ENCODE measurements at regions not wholly inside any gene's neighbourhood (a gene's known extent, or its start where the extent isn't known, plus 50 kb on each side); places are given as distances from the start of the nearest gene placed in this dataset.
"Not testable (repeated sequence)": the region's sequence is repeated elsewhere in the genome, so short reads cannot be mapped to it uniquely, and the experiment has no call there.

DNA sequence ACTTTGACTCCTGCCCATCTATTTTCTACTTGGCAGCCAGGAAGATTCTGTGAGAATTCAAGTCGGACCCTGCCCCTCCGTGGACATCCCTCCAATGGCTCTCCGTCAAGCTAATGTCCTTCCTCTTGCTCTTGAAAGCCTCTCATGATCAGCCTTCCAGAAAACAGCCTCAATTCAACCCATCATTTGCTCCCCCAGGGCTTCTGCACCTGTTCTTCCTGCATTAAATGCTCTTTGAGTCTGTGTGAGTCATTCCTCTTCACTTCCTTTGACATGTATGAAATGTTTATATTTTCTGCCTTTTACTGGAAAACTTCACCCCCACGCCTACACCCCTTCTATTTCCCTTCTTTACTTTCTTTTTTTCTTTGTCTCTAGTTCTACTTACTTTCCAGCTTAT is 734.1 kb upstream of the ZP4 start:
- no peak for DNase-seq

DNA sequence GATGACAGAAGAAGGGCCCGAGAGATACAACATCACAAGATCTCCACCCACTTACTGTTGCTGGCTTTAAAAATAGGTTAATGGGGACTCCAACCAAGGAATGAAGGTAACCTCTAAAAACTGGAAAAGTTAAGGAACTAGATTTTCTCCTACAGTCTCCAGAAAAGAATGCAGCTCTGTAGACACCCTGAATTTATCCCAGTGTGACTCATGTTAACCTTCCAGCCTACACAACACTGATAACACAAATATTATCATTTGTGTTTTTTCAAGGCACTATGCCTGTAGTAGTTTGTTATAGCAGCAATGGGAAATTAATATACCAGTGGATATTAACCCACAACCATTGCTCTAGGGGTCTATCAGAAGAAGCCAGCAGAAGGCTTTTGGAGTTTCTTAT is 730.7 kb upstream of the ZP4 start:
- DNase-seq = no peak

GRCh38 chr1:238619652-238620051 is 728.9 kb upstream of the ZP4 start:
- no peak for DNase-seq

DNA sequence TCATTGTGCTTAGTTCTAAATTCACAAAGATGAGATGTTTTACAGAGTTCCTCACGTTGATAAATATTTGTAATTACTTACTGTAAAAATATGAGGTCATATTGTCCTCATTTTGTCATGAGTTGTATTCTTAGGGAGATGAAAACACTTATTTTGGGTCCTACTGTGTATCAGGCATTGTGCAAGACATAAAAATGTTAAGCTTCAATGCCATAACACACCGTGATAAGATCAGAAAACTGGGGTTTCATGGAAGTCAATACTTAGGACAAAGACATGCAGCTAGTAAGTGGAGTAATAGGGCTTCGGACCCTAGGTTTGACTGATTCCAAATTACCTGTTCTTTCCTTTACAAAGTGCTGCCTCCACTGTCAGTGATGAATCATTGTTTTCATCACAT is 720.7 kb upstream of the ZP4 start:
- no peak for DNase-seq

DNA sequence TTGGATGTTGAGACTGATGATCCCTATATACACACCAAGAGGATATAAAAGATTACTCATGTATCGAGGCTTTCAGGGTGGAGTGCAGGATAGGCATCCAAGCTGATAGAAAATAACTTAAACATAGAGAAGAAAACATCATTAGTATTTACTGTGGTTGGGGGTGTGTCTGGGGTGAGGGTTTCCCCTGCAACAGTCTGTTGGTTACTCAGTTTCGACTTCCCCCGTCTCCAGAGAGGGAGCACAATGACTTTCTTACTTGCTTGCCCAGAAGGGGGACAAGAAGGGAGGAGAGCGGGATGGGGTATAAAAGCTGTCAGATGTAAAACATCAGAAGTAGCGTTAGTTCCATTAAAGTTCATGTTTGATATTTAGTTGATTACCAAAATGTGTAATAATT is 717.4 kb upstream of the ZP4 start:
- no peak for DNase-seq

DNA sequence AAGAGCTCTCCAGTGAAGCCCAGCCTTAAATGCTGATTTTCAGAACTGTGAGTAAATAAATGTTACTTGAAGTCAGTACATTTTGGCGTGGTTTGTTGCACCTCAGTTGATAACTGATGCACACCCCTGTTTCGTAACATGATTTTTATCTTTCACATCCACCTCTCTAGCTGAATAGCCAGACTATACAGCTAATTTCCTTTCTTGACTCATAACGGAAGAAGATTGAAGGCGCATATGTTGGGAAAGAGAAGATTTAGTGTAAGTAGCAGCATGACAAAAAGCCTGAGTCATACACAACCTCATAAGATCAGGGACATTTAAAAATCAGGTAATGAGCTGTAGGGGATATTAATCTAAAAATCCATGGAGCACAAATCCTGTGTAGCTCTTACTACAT is 716.2 kb upstream of the ZP4 start:
- peak; percentile 6 for DNase-seq

GRCh38 chr1:238606457-238606856 is 715.7 kb upstream of the ZP4 start:
- DNase-seq = no peak

- DNase-seq = no peak
Observed at GRCh38 chr1:238604357-238604756, 713.6 kb upstream of the ZP4 start.

DNA sequence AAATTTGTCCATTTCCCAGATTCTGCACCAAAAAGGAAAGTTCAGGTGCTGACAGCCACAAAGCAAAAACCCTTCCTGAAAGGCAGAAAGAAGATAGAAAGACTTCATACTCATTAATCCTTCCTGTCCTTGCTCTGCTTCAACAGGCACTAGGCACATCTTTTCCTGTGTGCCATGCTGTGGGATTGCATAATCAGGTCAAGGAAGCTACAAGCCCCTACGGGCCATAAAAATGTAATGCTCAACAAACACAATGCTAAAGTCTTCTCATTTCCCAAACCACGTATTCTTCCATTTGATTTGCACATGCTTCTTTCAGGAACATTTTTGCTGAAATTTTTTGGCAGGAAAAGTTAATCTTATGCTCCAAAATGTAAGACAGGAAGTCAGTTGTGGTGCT is 710.9 kb upstream of the ZP4 start:
- DNase-seq = not testable (repeated sequence)

GRCh38 chr1:238596703-238597102 is 706.0 kb upstream of the ZP4 start:
- DNase-seq = no peak

DNA sequence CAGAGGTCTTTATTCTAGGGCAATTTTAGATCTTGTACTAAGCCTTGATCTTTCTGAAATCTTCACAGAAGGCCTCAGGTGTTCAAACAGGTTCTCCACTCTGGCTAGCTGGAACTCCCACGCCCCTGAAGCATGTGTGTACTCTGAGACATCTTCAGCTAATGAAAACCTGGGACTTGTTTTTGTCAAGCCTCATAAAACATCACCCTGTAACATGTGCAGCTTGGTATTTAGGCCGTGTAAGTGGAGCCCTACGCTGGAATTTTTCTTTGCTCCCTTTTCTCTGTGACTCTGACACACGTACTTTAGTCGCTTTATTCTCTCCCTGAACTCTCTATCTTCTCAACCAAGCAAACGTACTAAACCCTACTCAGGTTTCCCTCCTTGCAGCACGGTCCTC is 701.9 kb upstream of the ZP4 start:
- no peak for DNase-seq

GRCh38 chr1:238589843-238590435 is 699.2 kb upstream of the ZP4 start:
- no peak for DNase-seq

- DNase-seq = no peak
Observed at GRCh38 chr1:238582816-238583215, 692.1 kb upstream of the ZP4 start.

DNA sequence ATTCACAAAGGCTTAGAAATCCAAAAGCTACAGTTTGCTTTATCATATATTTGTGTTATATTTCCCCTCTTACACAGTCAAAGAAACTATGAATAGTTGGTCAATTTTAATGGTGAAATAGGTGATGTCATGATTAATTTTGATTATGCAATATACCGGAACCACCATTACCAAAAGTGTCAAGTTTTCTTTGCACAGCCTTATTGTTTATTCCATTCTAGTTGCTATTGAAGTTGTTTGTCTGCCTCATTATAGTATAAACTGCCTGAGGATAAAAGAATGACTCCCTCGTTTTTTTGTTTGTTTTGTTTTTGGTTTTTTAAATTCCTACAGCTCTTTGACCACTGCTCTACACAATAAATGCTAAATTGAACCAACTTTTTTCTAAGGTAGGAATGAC is 690.6 kb upstream of the ZP4 start:
- DNase-seq = no peak

GRCh38 chr1:238568735-238569134 is 678.0 kb upstream of the ZP4 start:
- DNase-seq = no peak

DNA sequence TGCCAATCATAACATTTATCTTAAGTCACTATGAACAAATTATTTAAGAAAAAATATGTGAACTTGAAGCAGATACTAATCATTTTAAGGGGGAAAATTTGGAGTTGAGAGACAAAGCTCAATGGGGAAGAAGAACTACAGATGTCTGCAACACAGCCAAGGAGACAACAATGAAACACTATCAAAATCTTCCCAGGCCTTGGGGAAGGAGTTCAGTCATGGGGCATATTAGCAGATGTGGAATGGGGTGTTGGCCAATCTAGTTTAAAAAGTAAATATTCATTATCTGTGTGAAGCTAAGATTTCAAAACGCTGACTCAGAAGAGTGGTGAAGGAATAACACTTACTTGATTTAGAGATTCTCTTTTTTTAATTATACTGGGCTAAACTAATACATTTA is 671.6 kb upstream of the ZP4 start:
- DNase-seq = no peak

GRCh38 chr1:238558746-238559145 is 668.0 kb upstream of the ZP4 start:
- no peak for DNase-seq

GRCh38 chr1:238558156-238558555 is 667.4 kb upstream of the ZP4 start:
- DNase-seq = no peak

DNA sequence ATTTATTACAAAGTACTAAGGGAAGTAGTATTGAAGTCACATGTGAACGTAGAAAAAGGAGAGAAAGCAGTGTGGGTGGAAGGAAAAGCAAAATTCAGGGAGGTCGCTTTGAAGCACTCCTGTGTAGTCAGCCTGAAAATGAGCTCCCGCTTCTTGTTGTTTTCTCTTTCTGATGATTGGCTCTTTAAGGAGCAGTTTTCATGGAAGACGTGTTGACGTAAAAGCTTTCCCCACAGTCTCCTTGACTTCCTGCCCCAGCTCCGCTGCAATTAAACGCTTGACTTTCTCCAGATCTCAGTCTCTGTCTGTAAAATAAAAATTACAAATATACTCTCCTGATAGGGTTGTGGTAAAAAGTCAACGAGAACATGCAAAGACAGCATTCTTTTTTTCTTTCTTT is 661.5 kb upstream of the ZP4 start:
- no peak for DNase-seq

- no peak for DNase-seq
Observed at GRCh38 chr1:238549137-238549536, 658.4 kb upstream of the ZP4 start.

DNA sequence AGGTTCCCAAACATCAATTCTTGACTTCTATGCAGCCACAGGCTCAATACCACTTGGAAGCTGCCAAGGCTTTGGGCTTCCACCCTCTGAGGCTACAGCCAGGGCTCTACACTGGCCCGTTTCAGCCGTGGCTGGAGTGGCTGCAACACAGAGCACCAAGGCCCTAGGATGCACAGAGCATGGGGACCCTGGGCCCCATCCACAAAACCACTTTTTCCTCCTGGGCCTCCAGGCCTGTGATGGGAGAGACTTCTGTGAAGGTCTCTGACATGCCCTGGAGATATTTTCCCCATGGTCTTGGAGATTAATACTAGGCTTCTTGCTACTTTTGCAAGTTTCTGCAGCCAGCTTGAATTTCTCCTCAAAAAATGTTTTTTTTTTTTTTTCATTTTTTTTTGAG is 655.4 kb upstream of the ZP4 start:
- DNase-seq = no peak

DNA sequence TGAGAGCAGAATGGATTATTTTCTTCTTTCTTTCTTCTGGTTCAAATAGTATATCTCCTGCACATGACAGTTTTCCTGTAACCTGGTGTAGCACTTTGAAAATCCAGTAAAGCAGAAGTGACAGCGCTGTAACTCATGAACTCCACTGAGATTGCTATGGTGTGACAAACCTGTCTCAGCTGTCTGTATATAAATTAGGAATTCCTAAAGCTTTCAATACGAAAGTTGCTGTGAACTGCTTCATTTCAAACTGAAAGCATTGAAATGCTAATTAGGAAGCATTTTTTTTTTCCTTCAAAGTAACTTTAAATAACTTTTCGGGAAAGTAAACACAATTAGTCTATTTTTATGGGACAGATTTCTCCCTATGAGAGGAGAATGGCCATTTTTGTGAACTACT is 646.9 kb upstream of the ZP4 start:
- no peak for DNase-seq

DNA sequence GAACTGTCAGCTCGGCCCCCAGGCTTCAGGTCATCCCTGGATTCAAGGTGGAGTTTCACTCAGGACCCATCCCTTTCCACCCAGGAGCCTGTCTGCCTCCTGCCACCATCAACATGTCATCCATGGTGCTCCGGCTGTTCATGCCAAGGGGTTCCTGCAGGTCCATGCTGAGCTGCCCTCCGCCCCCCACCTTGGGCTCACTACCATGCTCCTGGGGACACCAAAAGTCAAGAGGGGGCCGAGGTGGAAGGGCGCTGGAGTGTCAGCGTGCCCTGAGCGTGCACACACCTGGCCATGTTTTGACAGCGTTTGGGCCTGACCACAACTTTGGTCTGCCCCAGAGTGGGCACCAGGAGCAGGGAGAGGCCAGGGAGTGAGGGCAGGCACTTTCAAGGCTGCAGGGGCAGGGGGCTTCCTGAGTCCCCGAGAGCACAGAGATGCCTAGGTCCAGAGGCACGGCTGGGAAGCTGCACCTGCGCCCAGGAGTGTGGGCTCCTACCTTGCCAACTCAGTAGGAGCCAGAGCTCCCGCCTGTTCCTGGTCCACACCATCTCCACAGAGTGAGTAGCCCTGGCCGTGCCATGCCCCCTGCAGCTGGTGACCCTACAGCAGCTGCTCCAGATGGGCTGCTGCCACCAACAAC is 639.6 kb upstream of the ZP4 start:
- DNase-seq = no peak

GRCh38 chr1:238517711-238518110 is 627.0 kb upstream of the ZP4 start:
- no peak for DNase-seq

DNA sequence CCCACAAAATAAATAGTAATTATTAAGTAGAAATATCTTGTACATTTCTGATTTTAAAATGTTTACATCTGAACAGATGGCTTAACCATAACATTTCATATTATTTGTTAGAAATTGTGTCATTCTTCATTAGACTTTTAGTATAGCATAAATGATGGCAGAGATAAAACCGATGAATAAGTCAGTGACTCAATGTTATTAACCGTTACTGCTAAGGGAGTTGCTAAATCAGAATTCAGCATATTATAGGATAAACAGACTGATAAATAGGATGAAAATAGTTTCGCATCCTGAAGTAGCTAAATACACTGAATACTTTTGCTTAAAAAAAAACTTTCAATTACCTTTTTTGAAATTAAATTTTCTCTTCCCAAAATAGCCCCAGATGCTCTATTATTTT is 610.6 kb upstream of the ZP4 start:
- DNase-seq = no peak

All from activated CD4-positive, alpha-beta T cell treated with anti-CD3 and anti-CD28 coated beads, Interleukin-2, Interleukin-6, amounts not matched to agents 100 ng/mL and 50 ng/mL, durations not matched to agents 16 hours and 8 hours (primary cell).